NCI-H128 (cell line): ENCODE measurements at regions not wholly inside any gene's neighbourhood (a gene's known extent, or its start where the extent isn't known, plus 50 kb on each side); places are given as distances from the start of the nearest gene placed in this dataset.
"Not testable (repeated sequence)": the region's sequence is repeated elsewhere in the genome, so short reads cannot be mapped to it uniquely, and the experiment has no call there.

ENCODE experiments used
- DNase-seq: peaks from one replicate; lab custom pipeline; 2025; ENCODE audit not compliant: unreplicated experiment; lab: John Stamatoyannopoulos, UW

GRCh38 chr12:105481392-105482300 lies 151.2 kb downstream of the C12orf75 start:
- DNase-seq, result no peak

- no peak for DNase-seq
Observed at GRCh38 chr12:105482951-105483350, 152.5 kb downstream of the C12orf75 start.

- no peak for DNase-seq
Observed at GRCh38 chr12:105483691-105484090, 153.2 kb downstream of the C12orf75 start.

GRCh38 chr12:105485321-105485910 lies 154.9 kb downstream of the C12orf75 start:
- DNase-seq, result no peak

GRCh38 chr12:105485921-105486320 lies 155.4 kb downstream of the C12orf75 start:
- no peak for DNase-seq

- DNase-seq, result no peak
Observed at GRCh38 chr12:105487963-105488362, 157.5 kb downstream of the C12orf75 start.

GRCh38 chr12:105492591-105493545 lies 162.4 kb downstream of the C12orf75 start:
- DNase-seq, result no peak

GRCh38 chr12:105499205-105499604 lies 168.7 kb downstream of the C12orf75 start:
- DNase-seq, result no peak

GRCh38 chr12:105500676-105501075 lies 170.2 kb downstream of the C12orf75 start:
- not testable (repeated sequence) for DNase-seq

GRCh38 chr12:105502426-105502930 lies 172.0 kb downstream of the C12orf75 start:
- DNase-seq, result no peak

GRCh38 chr12:105503619-105504018 lies 173.1 kb downstream of the C12orf75 start:
- DNase-seq, result no peak

GRCh38 chr12:105504286-105504685 lies 173.8 kb downstream of the C12orf75 start:
- no peak for DNase-seq

- no peak for DNase-seq
Observed at GRCh38 chr12:105506678-105507310, 176.3 kb downstream of the C12orf75 start.

GRCh38 chr12:105507311-105508038 lies 177.0 kb downstream of the C12orf75 start:
- DNase-seq, result no peak

GRCh38 chr12:105508096-105508495 lies 177.6 kb downstream of the C12orf75 start:
- DNase-seq, result no peak

- no peak for DNase-seq
Observed at GRCh38 chr12:105510526-105510925, 180.0 kb downstream of the C12orf75 start.

GRCh38 chr12:105512861-105513260 lies 182.4 kb downstream of the C12orf75 start:
- not testable (repeated sequence) for DNase-seq

- no peak for DNase-seq
Observed at GRCh38 chr12:105522166-105522825, 191.8 kb downstream of the C12orf75 start.
